HepG2 (cell line): ENCODE measurements at regions not wholly inside any gene's neighbourhood (a gene's known extent, or its start where the extent isn't known, plus 50 kb on each side); places are given as distances from the start of the nearest gene placed in this dataset.

Experiments used
- ATAC-seq: fragments of 200-7000 bp; cut with Tn5 transposase; 3 replicates; pipeline ENCODE4 v1.9.1; 2020; ENCODE audit warnings: mild to moderate bottlenecking, moderate library complexity
- BruUV-seq: library from RNA; stranded (reverse); fragments of 400-500 nt; replicated peaks from 2 replicates; lab custom pipeline; 2021; lab: Mats Ljungman, UMichigan
- CTCF ChIA-PET: fragments of 300-600 bp; formaldehyde crosslinking; extraction: SDS; loops from one replicate; lab custom pipeline; 2021; ENCODE audit warnings: low total read pairs, inconsistent platforms, low intra/inter-chr PET ratio; lab: Yijun Ruan, JAX
- POLR2A ChIA-PET: fragments of 350-600 bp; sonication (Branson Sonifier 250); formaldehyde crosslinking; loops from one replicate; lab custom pipeline; 2020; ENCODE audit warnings: antibody characterized with exemption, inconsistent platforms; lab: Yijun Ruan, JAX
- DNase-seq: peaks from one replicate; pipeline ENCODE4 v3.0.0-alpha.2; 2015; ENCODE audit warnings: low spot score
- FAIRE-seq: peaks from 3 replicates; lab custom pipeline; 2011; peaks lifted over from hg19 to GRCh38; lab: Jason Lieb, UNC
- H2AFZ ChIP-seq: one replicate; pipeline ENCODE4 v1.6.1; 2011; ENCODE audit warnings: low read length, inconsistent platforms
- H3K27ac ChIP-seq: fragments of 300-600 bp; 3 replicates; pipeline ENCODE4 v1.8.0; 2011; ENCODE audit warnings: mixed run types, mild to moderate bottlenecking, mixed read lengths, low read length, inconsistent platforms; ENCODE audit not compliant: insufficient read depth; ENCODE audit errors: extremely low read length
- H3K27me3 ChIP-seq, 2 experiments: fragments of 200-600 bp in 1 of 2; 2 replicates in 1 of 2; 3 replicates in 1 of 2; pipeline versions ENCODE4 v1.6.0 to v1.8.0; 2011; ENCODE audit warnings: low read length in 2 of 2, mild to moderate bottlenecking in 2 of 2, moderate library complexity in 2 of 2, inconsistent platforms in 1 of 2; ENCODE audit not compliant: insufficient read depth in 2 of 2, control insufficient read depth in 1 of 2
- H3K36me3 ChIP-seq, 2 experiments: fragments of 200-600 bp in 1 of 2; replicated peaks in 1 of 2; 2 replicates in 1 of 2; 3 replicates in 1 of 2; pipeline versions ENCODE4 v1.5.1 to v1.8.0; 2011; ENCODE audit warnings: low read length in 2 of 2, inconsistent platforms in 1 of 2; ENCODE audit not compliant: insufficient read depth in 2 of 2, control insufficient read depth in 1 of 2
- H3K4me1 ChIP-seq: 2 replicates; pipeline ENCODE4 v1.5.1; 2012; ENCODE audit warnings: low read length, inconsistent platforms; ENCODE audit not compliant: insufficient read depth
- H3K4me2 ChIP-seq: 2 replicates; pipeline ENCODE4 v1.6.0; 2011; ENCODE audit warnings: low read depth, low read length, inconsistent platforms
- H3K4me3 ChIP-seq, 3 experiments: fragments of 200-600 bp in 1 of 3; sonication (generic), shearing (Covaris generic) in 1 of 3; replicated peaks in 1 of 3; 2 replicates each; pipeline ENCODE4 v1.5.1; 2011 to 2016; ENCODE audit warnings: low read length in 3 of 3, inconsistent platforms in 2 of 3, low read depth in 2 of 3, mild to moderate bottlenecking in 2 of 3, control low read depth in 1 of 3, mixed read lengths in 1 of 3; ENCODE audit not compliant: insufficient read depth in 1 of 3
- H3K79me2 ChIP-seq: one replicate; pipeline ENCODE4 v1.6.1; 2011; ENCODE audit warnings: low read length, inconsistent platforms; ENCODE audit not compliant: insufficient read depth
- H3K9ac ChIP-seq: 2 replicates; pipeline ENCODE4 v1.6.0; 2011; ENCODE audit warnings: mild to moderate bottlenecking, low read depth, low read length, inconsistent platforms; ENCODE audit not compliant: insufficient read depth
- H3K9me3 ChIP-seq: 2 replicates; pipeline ENCODE4 v1.5.1; 2012; ENCODE audit warnings: mild to moderate bottlenecking, low read length
- H4K20me1 ChIP-seq: 2 replicates; pipeline ENCODE4 v1.6.0; 2011; ENCODE audit warnings: inconsistent platforms, mild to moderate bottlenecking, low read length, moderate library complexity; ENCODE audit not compliant: insufficient read depth
- HNF4G ChIP-seq, 2 experiments: sonication (generic) in 1 of 2; formaldehyde crosslinking in 1 of 2; IDR thresholded peaks; 2 replicates each; pipeline versions ENCODE4 v1.4.0 to v1.6.1; 2011 to 2020; ENCODE audit warnings: borderline replicate concordance in 2 of 2, low read depth in 2 of 2, mild to moderate bottlenecking in 2 of 2, low read length in 1 of 2, missing genetic modification reagents in 1 of 2, moderate library complexity in 1 of 2
- MBNL3 ChIP-seq: fragments of 250-450 bp; sonication (Bioruptor Pico); conservative IDR thresholded peaks from 2 replicates; pipeline ENCODE4 v1.8.0; 2022; ENCODE audit warnings: mild to moderate bottlenecking, inconsistent platforms
- NFIC ChIP-seq: IDR thresholded peaks from 2 replicates; pipeline ENCODE4 v1.6.1; 2012; ENCODE audit warnings: mild to moderate bottlenecking, low read length, inconsistent platforms
- REPIN1 ChIP-seq: sonication (generic); formaldehyde crosslinking; IDR thresholded peaks from 2 replicates; pipeline ENCODE4 v1.8.0; 2022; ENCODE audit warnings: missing genetic modification reagents, low read depth, mild to moderate bottlenecking, borderline replicate concordance
- SUZ12 ChIP-seq: fragments of 150-350 bp; IDR thresholded peaks from 2 replicates; pipeline ENCODE4 v1.6.1; 2014; ENCODE audit warnings: low read depth, low read length
- ZNF3 ChIP-seq: IDR thresholded peaks from 2 replicates; pipeline ENCODE4 v1.7.0; 2017; ENCODE audit warnings: inconsistent platforms
- WGBS: methylation state at CpG from one replicate; pipeline ENCODE4 v1.1.6; 2017; ENCODE audit warnings: low lambda C conversion rate; 5-methylcytosine and 5-hydroxymethylcytosine counted together
- in situ Hi-C: cut with HindIII; loops from 2 replicates; pipeline ENCODE4 v1.10.0; 2017; ENCODE audit warnings: low pct_unique_long_range_greater_than_20kb; ENCODE audit not compliant: extremely low pct_ligation_motif_present
- intact Hi-C: fragments of 100-400 bp; cut with micrococcal nuclease; formaldehyde crosslinking; loops from one replicate; pipeline ENCODE4 v1.10.0; 2022; ENCODE audit not compliant: unreplicated experiment
- TF ChIP-seq, protein P1 (sequence below): sonication (generic); formaldehyde crosslinking; IDR thresholded peaks from 2 replicates; pipeline ENCODE4 v1.4.0; 2020; ENCODE audit warnings: missing genetic modification reagents, borderline replicate concordance

DNA sequence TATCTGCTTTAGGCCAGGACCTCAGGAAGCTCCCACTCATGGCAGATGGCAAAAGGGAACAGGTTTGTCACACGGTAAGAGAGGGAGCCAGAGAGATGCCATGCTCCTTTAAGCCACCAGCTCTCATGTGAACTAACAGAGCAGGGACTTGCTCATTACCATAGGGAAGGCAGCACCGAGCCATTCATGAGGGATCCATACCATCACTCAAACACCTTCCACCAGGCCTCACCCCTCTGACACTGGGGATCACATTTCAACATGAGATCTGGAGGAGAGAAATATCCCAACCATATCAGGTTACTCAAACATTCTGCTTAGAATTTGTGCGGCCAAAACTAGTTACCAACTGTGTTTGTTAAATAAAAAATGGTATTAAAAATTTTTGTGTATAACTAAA, 427.0 kb downstream of the UQCRFS1 start:
- H3K4me2 ChIP-seq, result no peak overlapping the region
- no peaks in the 10 kb centered on the region for H3K79me2 ChIP-seq
- no TSS peak for BruUV-seq
- TF ChIP-seq MBNL3 (CRISPR knock-in tag) (no peak), HNF4G (IDR thresholded peaks at IDR 0.05; ENCODE audit: borderline replicate concordance, low read depth, low read length) (no peak), HNF4G (CRISPR knock-in tag; IDR thresholded peaks at IDR 0.05; ENCODE audit: borderline replicate concordance, low read depth) (no peak), REPIN1 (CRISPR knock-in tag) (no peak), ZNF3 (CRISPR knock-in tag) (no peak)
- CTCF ChIA-PET, result no interaction called here
- H3K27me3 ChIP-seq, result no peaks in the 10 kb centered on the region
- H3K4me3 ChIP-seq, result no peak overlapping the region
- in situ Hi-C loops, result no loop called here
- 0% methylated on average over 3 of the region's 3 CpGs for WGBS
- H3K4me1 ChIP-seq, result no peaks in the 10 kb centered on the region
- intact Hi-C loops, result no loop called here
- no peaks in the 10 kb centered on the region for H4K20me1 ChIP-seq
- no peak for ATAC-seq
- H2AFZ ChIP-seq, result no peak overlapping the region
- no peaks in the 10 kb centered on the region for H3K36me3 ChIP-seq
- no peak overlapping the region for H3K9ac ChIP-seq
- POLR2A ChIA-PET, result no interaction called here
- DNase-seq, result no peak
- H3K9me3 ChIP-seq, result peaks cover 64% of the 10 kb centered on the region
- no peak for FAIRE-seq
- H3K27ac ChIP-seq, result no peak overlapping the region

DNA sequence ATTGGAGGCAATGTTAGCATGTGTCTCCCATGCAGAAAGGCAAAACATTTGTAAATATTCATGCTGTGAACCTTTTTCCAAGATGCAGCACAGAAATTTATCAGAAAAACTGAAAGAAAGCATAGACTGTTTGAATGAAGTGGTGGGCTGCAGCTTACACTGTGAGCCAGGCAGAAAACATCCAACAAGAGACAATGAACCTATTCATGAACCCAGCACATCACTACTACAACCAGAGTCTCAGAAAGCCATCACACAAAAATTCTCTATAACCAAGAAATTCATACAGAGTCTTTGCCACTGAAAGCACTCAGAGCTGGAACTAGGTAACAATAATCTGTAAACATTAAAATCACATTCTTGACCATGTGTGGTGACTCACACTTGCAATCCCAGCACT, 448.9 kb downstream of the UQCRFS1 start:
- H3K9me3 ChIP-seq, result peaks cover 53% of the 10 kb centered on the region
- ChIA-PET POLR2A (no interaction called here), CTCF (no interaction called here)
- TF ChIP-seq, protein P1, sequence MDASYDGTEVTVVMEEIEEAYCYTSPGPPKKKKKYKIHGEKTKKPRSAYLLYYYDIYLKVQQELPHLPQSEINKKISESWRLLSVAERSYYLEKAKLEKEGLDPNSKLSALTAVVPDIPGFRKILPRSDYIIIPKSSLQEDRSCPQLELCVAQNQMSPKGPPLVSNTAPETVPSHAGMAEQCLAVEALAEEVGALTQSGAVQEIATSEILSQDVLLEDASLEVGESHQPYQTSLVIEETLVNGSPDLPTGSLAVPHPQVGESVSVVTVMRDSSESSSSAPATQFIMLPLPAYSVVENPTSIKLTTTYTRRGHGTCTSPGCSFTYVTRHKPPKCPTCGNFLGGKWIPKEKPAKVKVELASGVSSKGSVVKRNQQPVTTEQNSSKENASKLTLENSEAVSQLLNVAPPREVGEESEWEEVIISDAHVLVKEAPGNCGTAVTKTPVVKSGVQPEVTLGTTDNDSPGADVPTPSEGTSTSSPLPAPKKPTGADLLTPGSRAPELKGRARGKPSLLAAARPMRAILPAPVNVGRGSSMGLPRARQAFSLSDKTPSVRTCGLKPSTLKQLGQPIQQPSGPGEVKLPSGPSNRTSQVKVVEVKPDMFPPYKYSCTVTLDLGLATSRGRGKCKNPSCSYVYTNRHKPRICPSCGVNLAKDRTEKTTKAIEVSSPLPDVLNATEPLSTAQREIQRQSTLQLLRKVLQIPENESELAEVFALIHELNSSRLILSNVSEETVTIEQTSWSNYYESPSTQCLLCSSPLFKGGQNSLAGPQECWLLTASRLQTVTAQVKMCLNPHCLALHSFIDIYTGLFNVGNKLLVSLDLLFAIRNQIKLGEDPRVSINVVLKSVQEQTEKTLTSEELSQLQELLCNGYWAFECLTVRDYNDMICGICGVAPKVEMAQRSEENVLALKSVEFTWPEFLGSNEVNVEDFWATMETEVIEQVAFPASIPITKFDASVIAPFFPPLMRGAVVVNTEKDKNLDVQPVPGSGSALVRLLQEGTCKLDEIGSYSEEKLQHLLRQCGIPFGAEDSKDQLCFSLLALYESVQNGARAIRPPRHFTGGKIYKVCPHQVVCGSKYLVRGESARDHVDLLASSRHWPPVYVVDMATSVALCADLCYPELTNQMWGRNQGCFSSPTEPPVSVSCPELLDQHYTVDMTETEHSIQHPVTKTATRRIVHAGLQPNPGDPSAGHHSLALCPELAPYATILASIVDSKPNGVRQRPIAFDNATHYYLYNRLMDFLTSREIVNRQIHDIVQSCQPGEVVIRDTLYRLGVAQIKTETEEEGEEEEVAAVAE (CRISPR knock-in tag), result no peak
- TF ChIP-seq NFIC (no peak), SUZ12 (no peak)
- no peaks in the 10 kb centered on the region for H4K20me1 ChIP-seq
- in situ Hi-C loops (no loop called here), intact Hi-C loops (no loop called here)
- no peak overlapping the region for H2AFZ ChIP-seq
- H3K27me3 ChIP-seq, result no peaks in the 10 kb centered on the region
- no peak overlapping the region for H3K4me2 ChIP-seq
- no peaks in the 10 kb centered on the region for H3K79me2 ChIP-seq
- FAIRE-seq, result no peak
- H3K9ac ChIP-seq, result no peak overlapping the region
- no peak for DNase-seq
- no peak for ATAC-seq
- H3K36me3 ChIP-seq, result no peaks in the 10 kb centered on the region
- no peak overlapping the region for H3K27ac ChIP-seq
- BruUV-seq, result no TSS peak
- H3K4me1 ChIP-seq, result no peaks in the 10 kb centered on the region
- H3K4me3 ChIP-seq, result no peak overlapping the region
